Thyroid gland (tissue), 4 donors: ENCODE measurements at regions not wholly inside any gene's neighbourhood (a gene's known extent, or its start where the extent isn't known, plus 50 kb on each side); places are given as distances from the start of the nearest gene placed in this dataset.
"Not testable (repeated sequence)": the region's sequence is repeated elsewhere in the genome, so short reads cannot be mapped to it uniquely, and the experiment has no call there.

Source experiments
- DNase-seq, 2 donors: peaks; one replicate each; pipeline ENCODE4 v3.0.0-alpha.2; 2019
- H3K27ac ChIP-seq, 3 donors: fragments of 200-600 bp; sonication (generic); 1 replicate in 2 of 3; 2 replicates in 1 of 3; pipeline ENCODE4 v1.5.1; 2016 to 2019; ENCODE audit warnings: mild to moderate bottlenecking in 1 of 3, moderate library complexity in 1 of 3
- H3K27me3 ChIP-seq: fragments of 200-600 bp; sonication (generic); one replicate; pipeline ENCODE4 v1.5.1; 2019
- H3K36me3 ChIP-seq, 2 donors: fragments of 200-600 bp; sonication (generic); one replicate each; pipeline ENCODE4 v1.5.1; 2016 to 2019
- H3K4me1 ChIP-seq, 2 donors: fragments of 200-600 bp; sonication (generic); one replicate each; pipeline ENCODE4 v1.5.1; 2017 to 2019
- H3K4me3 ChIP-seq, 3 donors: fragments of 200-600 bp; sonication (generic); replicated peaks in 1 of 3; 1 replicate in 2 of 3; 2 replicates in 1 of 3; pipeline ENCODE4 v1.5.1; 2016; ENCODE audit warnings: mild to moderate bottlenecking in 1 of 3
- H3K9me3 ChIP-seq: fragments of 200-600 bp; sonication (generic); one replicate; pipeline ENCODE4 v1.5.1; 2017
- CTCF ChIP-seq, 6 experiments: fragments of 200-600 bp in 3 of 6; fragments of 450-650 bp in 3 of 6; sonication (generic) in 3 of 6; IDR thresholded peaks; one replicate each; pipeline ENCODE4 v1.5.1; 2016 to 2019; ENCODE audit warnings: antibody characterized with exemption in 6 of 6, mild to moderate bottlenecking in 2 of 6, inconsistent platforms in 1 of 6, moderate library complexity in 1 of 6
- POLR2A ChIP-seq, 2 donors: fragments of 450-650 bp; IDR thresholded peaks; one replicate each; pipeline ENCODE4 v1.6.1; 2017; ENCODE audit warnings: antibody characterized with exemption in 2 of 2, mild to moderate bottlenecking in 2 of 2, moderate library complexity in 1 of 2
- WGBS, 2 donors: methylation state at CpG; one replicate each; pipeline ENCODE4 v1.1.5; 2017; 5-methylcytosine and 5-hydroxymethylcytosine counted together
- intact Hi-C: fragments of 100-400 bp; cut with DNase I; formaldehyde crosslinking; loops from one replicate; pipeline ENCODE4 v1.15.1; 2023

DNA sequence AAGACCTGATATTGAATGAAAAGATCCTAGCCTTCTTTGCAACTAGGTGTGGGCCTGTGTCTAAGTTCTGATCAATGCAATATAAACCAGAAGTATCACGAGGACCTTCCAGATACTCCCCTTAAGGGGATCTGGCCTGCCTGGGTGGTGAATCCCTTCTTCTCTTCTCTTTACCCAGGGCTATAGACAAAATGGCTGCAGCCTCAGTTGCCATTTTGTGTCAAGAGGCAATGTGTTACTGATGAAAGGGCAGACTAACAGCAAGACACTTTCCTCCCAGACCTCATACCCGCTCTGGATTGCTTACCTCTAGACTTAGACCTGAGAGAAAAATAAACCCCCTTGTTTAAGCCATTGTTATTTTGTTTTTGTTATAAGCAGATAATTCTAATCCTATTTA, 84.5 kb upstream of the CHD6 start:
- no peaks in the 10 kb centered on the region for H3K36me3 ChIP-seq
- H3K9me3 ChIP-seq: no peaks in the 10 kb centered on the region
- H3K27ac ChIP-seq: no peak overlapping the region
- TF ChIP-seq POLR2A (IDR thresholded peaks at IDR 0.05) (no peak), CTCF (IDR thresholded peaks at IDR 0.05) (no peak)
- no peaks in the 10 kb centered on the region for H3K4me1 ChIP-seq
- intact Hi-C loops: no loop called here
- no peak overlapping the region for H3K4me3 ChIP-seq
- WGBS, 2 donors: 91 to 93% methylated on average over 2 of the region's 2 CpGs
- H3K27me3 ChIP-seq: no peaks in the 10 kb centered on the region
- no peak for DNase-seq

DNA sequence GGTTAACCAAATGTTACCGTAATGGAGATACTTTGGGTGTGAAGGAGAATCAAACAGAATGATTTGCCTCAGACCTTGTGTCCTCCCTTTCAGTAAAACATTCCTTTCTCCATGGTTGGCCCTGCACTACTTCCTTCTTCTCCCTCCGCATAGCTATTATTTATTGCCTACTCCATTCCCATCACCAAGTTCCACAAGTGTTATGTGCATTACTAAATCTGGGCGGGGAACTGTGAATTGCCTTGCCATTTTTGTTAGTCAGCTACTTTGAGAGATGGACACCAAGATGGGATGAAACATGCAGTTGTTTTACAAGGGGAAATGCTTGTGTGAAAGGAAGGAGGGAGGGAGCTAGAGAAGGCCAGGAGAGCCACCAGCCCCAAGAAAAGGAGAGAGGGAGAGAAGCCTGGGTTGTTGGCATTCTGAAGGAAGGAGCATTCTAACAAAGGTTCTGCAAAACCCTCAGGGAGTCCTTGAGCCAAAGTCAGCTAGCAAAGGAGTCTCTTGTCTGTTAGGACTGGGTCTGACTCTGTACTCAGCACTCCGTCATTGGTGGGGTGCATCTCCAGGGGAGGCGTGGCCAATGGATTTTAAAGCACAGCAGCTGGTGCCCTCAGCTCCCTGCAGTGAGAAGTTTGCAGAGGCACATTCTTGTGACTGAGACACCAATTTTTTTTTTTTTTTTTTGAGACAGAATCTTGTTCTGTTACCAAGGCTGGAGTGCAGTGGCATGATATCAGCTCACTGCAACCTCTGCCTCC, 83.6 kb upstream of the CHD6 start:
- H3K27ac ChIP-seq: no peak overlapping the region
- no peak for DNase-seq
- no peaks in the 10 kb centered on the region for H3K27me3 ChIP-seq
- H3K36me3 ChIP-seq: no peaks in the 10 kb centered on the region
- intact Hi-C loops: no loop called here
- H3K4me3 ChIP-seq: no peak overlapping the region
- TF ChIP-seq CTCF (IDR thresholded peaks at IDR 0.05) (no peak), POLR2A (IDR thresholded peaks at IDR 0.05) (no peak)
- no peaks in the 10 kb centered on the region for H3K9me3 ChIP-seq
- no peaks in the 10 kb centered on the region for H3K4me1 ChIP-seq
- 89 to 93% methylated on average over 5 of the region's 5 CpGs for WGBS, 2 donors

DNA sequence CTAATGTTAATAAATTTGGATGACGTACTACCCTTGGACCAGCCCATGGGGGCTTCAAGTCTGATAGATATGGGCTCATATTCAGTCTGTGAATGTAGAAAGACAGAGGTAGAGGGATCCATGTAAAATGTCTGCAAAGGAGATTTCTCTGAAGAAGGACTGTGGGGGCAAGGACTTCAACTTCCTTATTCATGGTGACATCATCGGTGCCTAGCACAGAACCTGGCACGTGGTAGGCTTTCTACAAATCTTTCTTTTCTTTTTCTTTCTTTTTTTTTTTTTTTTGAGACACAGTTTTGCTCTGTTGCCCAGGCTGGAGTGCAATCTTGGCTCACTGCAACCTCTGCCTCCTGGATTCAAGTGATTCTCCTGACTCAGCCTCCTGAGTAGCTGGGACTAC, 81.5 kb upstream of the CHD6 start:
- H3K27me3 ChIP-seq, DNase-seq, H3K9me3 ChIP-seq, H3K4me3 ChIP-seq, H3K4me1 ChIP-seq, H3K36me3 ChIP-seq, H3K27ac ChIP-seq, intact Hi-C loops: not testable (repeated sequence)
- WGBS, 2 donors: 89 to 90% methylated on average over 3 of the region's 3 CpGs

DNA sequence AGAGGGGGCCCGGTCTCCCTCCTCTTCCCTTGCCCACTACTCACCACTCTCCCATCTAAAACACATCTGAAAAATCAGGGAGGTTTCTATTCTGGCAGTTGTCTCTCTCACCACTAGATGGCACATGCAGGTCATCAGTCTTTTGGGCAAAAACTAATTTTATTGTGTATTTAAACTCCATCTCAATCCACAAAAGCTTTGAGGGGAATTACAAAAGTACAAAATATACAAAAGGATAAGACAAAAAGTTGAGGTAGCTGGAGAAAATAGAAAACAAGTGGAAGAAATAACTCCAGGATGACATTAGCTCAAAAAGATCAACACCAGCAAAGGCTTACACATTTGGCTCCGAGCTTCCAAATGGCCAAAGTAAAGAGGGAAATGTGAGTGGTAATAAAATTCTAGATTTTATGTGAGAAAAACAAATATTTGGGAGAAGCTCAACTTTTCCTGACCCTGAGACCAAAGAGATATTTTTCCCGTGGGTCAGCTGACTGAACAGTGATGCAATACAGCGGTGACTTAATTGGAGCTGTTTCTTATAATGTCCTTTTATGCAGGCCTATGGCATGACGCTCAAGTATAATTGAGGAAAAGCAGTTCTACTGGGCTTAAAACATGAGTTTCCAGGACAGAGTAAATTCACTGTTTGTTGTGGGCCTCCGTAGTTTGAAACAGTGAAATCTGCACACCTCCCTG, 79.8 kb upstream of the CHD6 start:
- H3K27ac ChIP-seq: no peak overlapping the region
- DNase-seq: peak in 1 of 2 donors; percentile 9
- TF ChIP-seq POLR2A (IDR thresholded peaks at IDR 0.05) (no peak), CTCF (IDR thresholded peaks at IDR 0.05) (peak; percentile 54 to 89 (median 66))
- no peaks in the 10 kb centered on the region for H3K4me1 ChIP-seq
- no peaks in the 10 kb centered on the region for H3K36me3 ChIP-seq
- no peak overlapping the region for H3K4me3 ChIP-seq
- no peaks in the 10 kb centered on the region for H3K9me3 ChIP-seq
- H3K27me3 ChIP-seq: no peaks in the 10 kb centered on the region
- WGBS, 2 donors: 77 to 79% methylated on average over 6 of the region's 6 CpGs
- intact Hi-C loops: no loop called here

- no peak for DNase-seq
- H3K27me3 ChIP-seq: no peaks in the 10 kb centered on the region
- H3K4me3 ChIP-seq: no peak overlapping the region
- no peak overlapping the region for H3K27ac ChIP-seq
- intact Hi-C loops: no loop called here
- WGBS, 2 donors: 70 to 71% methylated on average over 3 of the region's 3 CpGs
- no peak for TF ChIP-seq CTCF (IDR thresholded peaks at IDR 0.05)
- no peaks in the 10 kb centered on the region for H3K9me3 ChIP-seq
- no peaks in the 10 kb centered on the region for H3K36me3 ChIP-seq
- H3K4me1 ChIP-seq: no peaks in the 10 kb centered on the region
Measured at GRCh38 chr20:41696428-41696827, 78.3 kb upstream of the CHD6 start.
